Epithelial cell of esophagus (primary cell): ENCODE measurements at regions not wholly inside any gene's neighbourhood (a gene's known extent, or its start where the extent isn't known, plus 50 kb on each side); places are given as distances from the start of the nearest gene placed in this dataset.

Experiments
- DNase-seq: peaks from one replicate; pipeline ENCODE4 v3.0.0; 2010; ENCODE audit warnings: low read depth
- H3K4me3 ChIP-seq: 2 replicates; pipeline ENCODE4 v1.5.1; 2011; ENCODE audit warnings: mild to moderate bottlenecking, low read length, control low read depth
- TF ChIP-seq, protein P1 (sequence below): IDR thresholded peaks from 2 replicates; pipeline ENCODE4 v1.5.1; 2011; ENCODE audit warnings: low read depth, mild to moderate bottlenecking, low read length, control low read depth, inconsistent platforms; ENCODE audit not compliant: insufficient read depth; ENCODE audit errors: missing control alignments

DNA sequence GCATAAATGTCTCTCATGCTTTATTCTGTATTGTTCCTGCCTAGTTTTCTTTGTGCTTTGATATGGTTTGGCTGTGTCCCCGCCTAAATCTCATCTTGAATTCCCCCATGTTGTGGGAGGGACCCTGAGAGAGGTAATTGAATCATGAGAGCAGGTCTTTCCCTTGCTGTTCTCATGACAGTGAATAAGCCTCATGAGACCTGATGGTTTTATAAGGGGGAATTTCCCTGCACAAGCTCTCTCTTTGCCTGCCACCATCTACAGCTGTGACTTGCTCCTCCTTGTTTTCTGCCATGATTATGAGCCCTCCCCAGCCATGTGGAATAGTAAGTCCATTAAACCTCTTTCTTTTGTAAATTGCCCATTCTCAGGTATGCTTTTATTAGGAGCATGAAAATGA lies 1596.6 kb downstream of the SI start:
- DNase-seq, result no peak
- no peak overlapping the region for H3K4me3 ChIP-seq
- TF ChIP-seq, protein P1, sequence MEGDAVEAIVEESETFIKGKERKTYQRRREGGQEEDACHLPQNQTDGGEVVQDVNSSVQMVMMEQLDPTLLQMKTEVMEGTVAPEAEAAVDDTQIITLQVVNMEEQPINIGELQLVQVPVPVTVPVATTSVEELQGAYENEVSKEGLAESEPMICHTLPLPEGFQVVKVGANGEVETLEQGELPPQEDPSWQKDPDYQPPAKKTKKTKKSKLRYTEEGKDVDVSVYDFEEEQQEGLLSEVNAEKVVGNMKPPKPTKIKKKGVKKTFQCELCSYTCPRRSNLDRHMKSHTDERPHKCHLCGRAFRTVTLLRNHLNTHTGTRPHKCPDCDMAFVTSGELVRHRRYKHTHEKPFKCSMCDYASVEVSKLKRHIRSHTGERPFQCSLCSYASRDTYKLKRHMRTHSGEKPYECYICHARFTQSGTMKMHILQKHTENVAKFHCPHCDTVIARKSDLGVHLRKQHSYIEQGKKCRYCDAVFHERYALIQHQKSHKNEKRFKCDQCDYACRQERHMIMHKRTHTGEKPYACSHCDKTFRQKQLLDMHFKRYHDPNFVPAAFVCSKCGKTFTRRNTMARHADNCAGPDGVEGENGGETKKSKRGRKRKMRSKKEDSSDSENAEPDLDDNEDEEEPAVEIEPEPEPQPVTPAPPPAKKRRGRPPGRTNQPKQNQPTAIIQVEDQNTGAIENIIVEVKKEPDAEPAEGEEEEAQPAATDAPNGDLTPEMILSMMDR, result no peak

DNA sequence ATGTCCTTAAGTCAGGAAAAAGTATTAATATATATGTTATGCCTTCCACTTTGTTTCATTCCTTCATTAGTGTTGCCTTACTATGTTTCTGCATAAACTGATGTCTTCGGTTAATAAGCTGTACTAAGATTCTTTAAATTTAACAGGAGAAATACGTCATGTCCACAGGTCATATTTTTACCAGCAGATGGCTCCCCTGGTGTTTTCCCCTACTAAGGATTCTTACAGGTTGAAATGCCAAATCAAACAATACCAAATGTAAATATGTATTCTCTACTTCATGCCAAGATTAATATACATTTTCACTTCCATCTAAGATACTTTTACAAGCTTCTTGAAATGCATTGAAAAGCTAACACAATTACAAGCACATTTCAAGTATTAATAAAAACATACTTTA lies 1602.1 kb downstream of the SI start:
- no peak overlapping the region for H3K4me3 ChIP-seq
- TF ChIP-seq, protein P1, result peak; percentile 24
- peak; percentile 16 for DNase-seq

DNA sequence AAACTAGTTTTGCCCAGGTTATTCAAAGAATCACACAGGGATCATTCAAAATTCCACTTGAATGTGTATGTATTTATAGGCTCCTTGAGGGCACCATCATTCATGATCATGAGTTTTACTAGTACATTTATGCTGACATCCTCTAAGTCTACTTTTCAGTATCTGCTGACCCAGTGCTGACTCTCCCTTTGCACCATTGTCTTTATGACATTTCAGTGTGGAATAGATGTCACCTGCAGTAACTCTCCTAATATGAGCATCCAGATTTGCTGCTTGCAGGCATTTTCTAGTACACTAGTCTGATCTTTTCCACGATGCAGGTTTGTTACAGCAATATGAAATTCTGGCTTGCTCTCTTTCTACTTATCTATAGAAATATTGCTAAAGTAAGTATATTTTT lies 1603.5 kb downstream of the SI start:
- no peak overlapping the region for H3K4me3 ChIP-seq
- TF ChIP-seq, protein P1, result no peak
- no peak for DNase-seq

DNA sequence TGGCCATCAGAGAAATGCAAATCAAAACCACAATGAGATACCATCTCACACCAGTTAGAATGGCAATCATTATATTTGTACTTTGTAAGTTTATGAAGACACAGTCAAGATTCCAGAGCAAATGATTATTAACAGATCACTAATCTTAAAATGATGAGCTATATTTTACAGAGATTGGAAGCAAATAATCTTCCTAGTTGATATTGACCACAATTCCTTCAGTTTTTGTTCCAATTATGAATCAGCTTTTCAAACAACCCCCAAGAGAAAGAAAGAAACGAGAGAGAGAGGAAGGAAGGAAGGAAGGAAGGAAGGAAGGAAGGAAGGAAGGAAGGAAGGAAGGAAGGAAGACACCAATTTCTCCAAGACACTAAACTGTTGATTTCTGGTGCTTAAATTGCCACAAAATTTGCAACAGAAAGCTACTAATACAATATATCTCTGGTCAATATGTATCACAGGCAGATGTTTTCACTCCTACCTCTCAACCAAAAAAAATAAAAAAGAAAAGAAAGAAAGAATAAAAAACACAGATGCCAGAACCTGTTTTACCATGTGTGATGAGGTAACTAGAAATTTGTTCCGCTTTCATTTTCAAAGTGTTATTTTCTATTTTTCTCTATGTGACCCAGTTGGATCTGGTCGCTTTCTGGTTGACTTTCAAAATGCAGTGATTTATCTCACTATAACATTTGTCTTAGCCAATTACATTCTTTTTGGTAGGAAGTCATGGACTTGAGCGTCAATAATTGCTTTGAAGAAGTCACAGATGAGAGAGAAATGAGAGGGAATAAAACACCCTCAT lies 1609.6 kb downstream of the SI start:
- DNase-seq, result no peak
- H3K4me3 ChIP-seq, result no peak overlapping the region
- TF ChIP-seq, protein P1, result no peak

DNA sequence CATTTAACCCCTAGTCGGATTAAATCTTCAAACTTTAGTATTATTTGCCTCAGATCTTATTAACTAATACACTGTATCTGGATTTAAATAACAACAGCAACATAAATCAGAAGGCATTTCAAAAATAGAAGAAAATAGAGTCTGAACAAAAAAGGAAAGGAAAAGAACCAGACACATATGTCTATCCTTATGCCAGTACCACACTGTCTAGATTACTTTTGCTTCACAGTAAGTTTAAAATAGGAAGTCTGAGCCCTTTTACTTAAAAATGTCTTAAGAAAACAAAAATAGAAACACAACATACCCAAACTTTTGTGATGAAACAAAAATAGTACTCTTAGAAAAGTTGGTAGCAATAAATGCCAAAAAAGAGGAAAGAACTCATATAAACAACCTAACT lies 1615.8 kb downstream of the SI start:
- TF ChIP-seq, protein P1, result no peak
- H3K4me3 ChIP-seq, result no peak overlapping the region
- DNase-seq, result no peak

DNA sequence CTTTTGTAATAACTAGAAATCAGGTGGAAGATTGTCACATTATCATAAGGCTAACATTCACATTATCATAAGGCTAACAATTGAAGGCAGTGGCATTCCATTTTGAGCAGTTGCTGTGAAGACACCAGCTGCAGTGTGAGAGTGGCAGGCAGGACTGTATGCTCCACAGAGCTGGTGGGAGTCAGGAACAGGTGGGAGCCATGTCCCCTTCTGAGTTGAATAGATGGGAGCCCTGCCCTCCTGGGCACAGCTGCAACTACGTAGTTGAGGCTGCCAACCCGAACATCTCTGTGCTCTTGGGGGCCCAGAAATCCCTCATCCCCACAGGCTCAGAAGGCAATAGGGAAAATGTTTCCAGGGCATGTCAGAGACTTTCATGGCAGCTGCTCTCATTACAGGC lies 1627.6 kb downstream of the SI start:
- TF ChIP-seq, protein P1, result no peak
- H3K4me3 ChIP-seq, result no peak overlapping the region
- DNase-seq, result no peak

DNA sequence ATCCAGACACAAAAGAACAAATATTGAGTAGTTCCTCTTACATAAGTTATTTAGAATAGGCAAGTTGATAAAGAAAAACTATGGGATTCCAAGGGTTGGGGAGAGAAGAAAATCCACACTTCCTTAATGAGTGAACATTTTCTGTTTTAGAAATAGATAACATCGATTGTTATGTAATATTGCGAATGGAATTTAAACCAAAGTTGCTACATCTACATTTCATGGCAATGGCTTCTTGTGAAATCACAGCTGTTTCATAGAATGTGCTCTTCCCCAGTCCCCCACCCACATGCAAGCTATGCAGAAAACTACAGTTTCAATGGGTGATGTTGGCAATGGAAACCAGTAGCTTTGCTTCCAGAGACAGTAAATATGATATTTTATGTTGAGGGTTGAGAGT lies 1639.5 kb downstream of the SI start:
- TF ChIP-seq, protein P1, result no peak
- DNase-seq, result no peak
- H3K4me3 ChIP-seq, result no peak overlapping the region
